Keratinocyte (primary cell): ENCODE measurements at regions not wholly inside any gene's neighbourhood (a gene's known extent, or its start where the extent isn't known, plus 50 kb on each side); places are given as distances from the start of the nearest gene placed in this dataset.

Experiments
- CTCF ChIP-seq, 3 experiments: IDR thresholded peaks in 1 of 3; conservative IDR thresholded peaks in 1 of 3; optimal IDR thresholded peaks in 1 of 3; 2 replicates in 2 of 3; 3 replicates in 1 of 3; pipeline versions ENCODE3 to v1.5.1; 2011; ENCODE audit warnings: low read length in 3 of 3, mild to moderate bottlenecking in 3 of 3, moderate library complexity in 2 of 3, control low read depth in 1 of 3, inconsistent platforms in 1 of 3; ENCODE audit not compliant: insufficient read depth in 2 of 3; ENCODE audit errors: extremely low read depth in 1 of 3
- EZH2 ChIP-seq: IDR thresholded peaks from one replicate; pipeline ENCODE4 v1.6.1; 2012; ENCODE audit warnings: inconsistent platforms, mild to moderate bottlenecking, low read length, moderate library complexity

GRCh38 chr2:573025-573424 is 104.2 kb downstream of the TMEM18 start:
- TF ChIP-seq CTCF (optimal IDR thresholded peaks at IDR 0.05 in 1 of 3, IDR thresholded peaks at IDR 0.05 in 1 of 3, conservative IDR thresholded peaks at IDR 0.05 in 1 of 3; ENCODE audit: extremely low read depth in 1 of 3, insufficient read depth in 2 of 3, low read length in 3 of 3) = no peak
- no peak for TF ChIP-seq EZH2
